Ovary (tissue), 7 donors: ENCODE measurements at regions not wholly inside any gene's neighbourhood (a gene's known extent, or its start where the extent isn't known, plus 50 kb on each side); places are given as distances from the start of the nearest gene placed in this dataset. TPM values are rescaled to one million over a fixed set of nuclear protein-coding genes. Genes with fewer than 3 reads are reported as not detected.
"Not testable (repeated sequence)": the region's sequence is repeated elsewhere in the genome, so short reads cannot be mapped to it uniquely, and the experiment has no call there.

Source experiments
- DNase-seq, 5 donors: peaks; one replicate each; pipeline ENCODE4 v3.0.0-alpha.2; 2019 to 2020
- H3K27ac ChIP-seq, 2 donors: fragments of 200-600 bp; one replicate each; pipeline versions ENCODE4 v1.5.1 to v1.8.0; 2019 to 2022
- H3K27me3 ChIP-seq: fragments of 200-600 bp; one replicate; pipeline ENCODE4 v1.8.0; 2022
- H3K36me3 ChIP-seq: fragments of 200-600 bp; sonication (generic); one replicate; pipeline ENCODE4 v1.5.1; 2019
- H3K4me1 ChIP-seq: one replicate; pipeline ENCODE4 v1.8.1; 2013; ENCODE audit warnings: mild to moderate bottlenecking, moderate library complexity; ENCODE audit not compliant: insufficient read depth
- H3K4me3 ChIP-seq: fragments of 200-600 bp; sonication (generic); one replicate; pipeline ENCODE4 v1.5.1; 2017
- H3K9me3 ChIP-seq, 2 donors: fragments of 200-600 bp in 1 of 2; sonication (generic) in 1 of 2; one replicate each; pipeline versions ENCODE4 v1.5.1 to v1.8.1; 2013 to 2019; ENCODE audit warnings: mild to moderate bottlenecking in 1 of 2, moderate library complexity in 1 of 2
- WGBS, 3 donors: extraction: QIAGEN DNeasy Blood & Tissue Kit in 1 of 3; methylation state at CpG; one replicate each; pipeline versions ENCODE4 v1.1.5 to v1.1.7; 2013 to 2017; 5-methylcytosine and 5-hydroxymethylcytosine counted together
- intact Hi-C, 4 donors: fragments of 100-400 bp; cut with DNase I; formaldehyde crosslinking; loops; one replicate each; pipeline versions ENCODE4 v1.11.0 to v1.15.1; 2022 to 2023
- microRNA-seq, 3 donors: library from miRNA; unstranded; fragments of <30 nt; microRNA quantifications; one replicate each; pipeline versions ENCODE4 to v1.2.0, GENCODE V29; 2019 to 2020
- small RNA-seq: library from RNA; depleted of rRNA; stranded (forward); fragments of <200 nt; gene quantifications from one replicate; pipeline ENCODE3, GENCODE V24; 2016
- donor health status: DM: no; HTN: no; CAD: no; lungs with moderate emphysema.
- donor health status: DM: no; HTN: no; CAD: no.
- donor health status: Bipolar disorder and iron deficiency.
- donor health status: DM: no; HTN: no; CAD: no.
- donor health status: DM: yes; HTN: yes; CAD: no.

DNA sequence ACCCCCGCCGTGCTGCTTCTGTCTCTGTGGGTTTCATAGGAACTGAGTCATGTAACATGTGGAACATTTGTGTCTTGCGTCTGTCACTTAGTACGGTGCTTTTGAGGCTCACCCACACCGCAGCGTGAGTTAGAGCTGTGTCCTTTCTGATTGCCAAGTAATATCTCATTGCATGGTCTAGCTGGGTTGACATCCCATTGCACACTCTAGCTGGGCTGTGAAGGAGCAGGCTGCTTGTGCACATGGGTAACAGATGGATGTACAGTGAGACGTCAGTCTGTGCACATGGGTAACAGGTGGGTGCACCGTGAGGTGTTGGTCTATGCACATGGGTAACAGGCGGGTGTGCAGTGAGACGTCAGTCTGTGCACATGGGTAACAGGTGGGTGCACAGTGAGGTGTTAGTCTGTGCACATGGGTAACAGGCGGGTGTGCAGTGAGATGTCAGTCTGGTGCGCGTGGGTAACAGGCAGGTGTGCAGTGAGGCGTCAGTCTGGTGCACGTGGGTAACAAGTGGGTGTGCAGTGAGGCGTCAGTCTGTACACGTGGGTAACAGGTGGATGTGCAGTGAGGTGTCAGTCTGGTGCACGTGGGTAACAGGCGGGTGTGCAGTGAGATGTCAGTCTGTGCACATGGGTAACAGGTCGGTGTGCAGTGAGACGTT lies 58.5 kb upstream of the METTL9 start:
- H3K36me3 ChIP-seq, intact Hi-C loops, H3K4me1 ChIP-seq, H3K27ac ChIP-seq, H3K27me3 ChIP-seq, DNase-seq, H3K9me3 ChIP-seq, H3K4me3 ChIP-seq: not testable (repeated sequence)
- WGBS, 3 donors = 83 to 85% (median 84%) methylated on average over 21 of the region's 21 CpGs

DNA sequence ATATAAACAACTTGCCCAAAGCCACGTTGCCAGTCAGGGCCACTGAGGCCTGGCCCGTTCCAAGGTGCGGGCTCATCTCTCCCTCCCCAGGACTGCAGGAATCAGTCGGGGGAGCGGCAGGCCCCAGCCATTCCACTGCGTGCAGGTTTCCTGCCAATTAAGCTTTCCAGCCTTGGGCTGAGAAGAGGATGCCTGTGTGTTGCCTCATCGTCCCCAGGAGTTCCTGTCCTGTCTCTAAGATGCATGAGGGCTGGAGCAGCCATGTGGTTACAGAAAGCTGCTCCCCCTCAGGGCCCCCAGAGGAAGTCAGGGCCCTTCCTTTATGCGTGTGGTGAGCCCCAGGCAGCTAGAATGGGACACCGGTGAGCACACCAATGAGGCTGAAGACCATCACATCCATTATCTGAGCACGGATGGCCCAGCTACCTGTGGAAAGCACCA lies 57.7 kb upstream of the METTL9 start:
- H3K9me3 ChIP-seq, DNase-seq, H3K36me3 ChIP-seq, intact Hi-C loops, H3K27ac ChIP-seq, H3K4me3 ChIP-seq, H3K4me1 ChIP-seq, H3K27me3 ChIP-seq: not testable (repeated sequence)
- 64 to 66% (median 65%) methylated on average over 7 to 9 of the region's 10 CpGs for WGBS, 3 donors

- H3K36me3 ChIP-seq, intact Hi-C loops, H3K4me3 ChIP-seq, H3K27ac ChIP-seq, H3K9me3 ChIP-seq, H3K4me1 ChIP-seq, H3K27me3 ChIP-seq, DNase-seq: not testable (repeated sequence)
- 83 to 91% (median 89%) methylated on average over 10 to 12 of the region's 15 CpGs for WGBS, 3 donors
These were observed 57.3 kb upstream of the METTL9 start for GRCh38 chr16:21542075-21542474.

GRCh38 chr16:21542491-21543124 lies 56.8 kb upstream of the METTL9 start:
- 70 to 81% methylated on average over 2 to 9 of the region's 15 CpGs; no CpG with 5 or more reads in 1 of the 3 donors for WGBS, 3 donors
- intact Hi-C loops, H3K36me3 ChIP-seq, H3K9me3 ChIP-seq, H3K4me1 ChIP-seq, DNase-seq, H3K27ac ChIP-seq, H3K4me3 ChIP-seq, H3K27me3 ChIP-seq: not testable (repeated sequence)

- H3K27me3 ChIP-seq, H3K4me1 ChIP-seq, intact Hi-C loops, DNase-seq, H3K4me3 ChIP-seq, H3K27ac ChIP-seq, H3K36me3 ChIP-seq, H3K9me3 ChIP-seq: not testable (repeated sequence)
- WGBS, 3 donors = 53 to 68% (median 67%) methylated on average over 12 of the region's 12 CpGs
These were observed 56.1 kb upstream of the METTL9 start for GRCh38 chr16:21543151-21543836.

DNA sequence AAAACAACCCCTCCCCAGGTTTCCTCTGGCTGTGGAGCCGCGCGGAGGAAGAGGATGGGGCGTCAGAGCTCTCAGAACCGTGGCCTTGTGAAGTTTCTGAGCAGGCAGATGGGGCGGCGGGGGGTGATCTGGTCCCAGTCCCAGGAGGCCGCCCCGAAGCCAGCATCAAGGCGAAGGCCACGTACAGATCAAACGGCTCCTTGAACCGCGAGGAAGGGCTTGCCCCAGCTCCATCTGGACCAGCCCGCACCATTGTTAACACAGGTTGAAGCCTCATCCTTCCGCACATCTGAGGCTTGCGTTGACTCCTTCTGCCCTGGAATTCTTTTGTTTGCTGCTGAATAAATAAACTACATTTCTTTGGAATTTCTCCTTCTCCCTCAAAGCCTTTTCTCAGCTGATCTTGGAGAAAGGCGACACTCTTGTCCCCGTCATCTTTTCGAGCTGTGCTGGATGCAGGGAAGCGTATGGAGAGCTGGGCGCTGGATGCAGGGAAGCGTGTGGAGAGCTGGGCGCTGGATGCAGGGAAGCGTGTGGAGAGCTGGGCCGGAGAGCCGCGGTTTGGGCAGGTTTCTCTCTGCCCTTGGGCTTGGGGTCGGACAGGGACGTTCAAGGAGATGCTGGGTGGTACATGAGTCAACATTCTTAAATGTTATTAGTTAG lies 53.6 kb upstream of the METTL9 start:
- H3K27ac ChIP-seq, DNase-seq, H3K4me3 ChIP-seq, intact Hi-C loops, H3K9me3 ChIP-seq, H3K4me1 ChIP-seq, H3K27me3 ChIP-seq, H3K36me3 ChIP-seq: not testable (repeated sequence)
- 71 to 82% (median 74%) methylated on average over 28 to 30 of the region's 30 CpGs for WGBS, 3 donors

GRCh38 chr16:21549396-21549795 lies 50.0 kb upstream of the METTL9 start:
- H3K9me3 ChIP-seq, H3K27ac ChIP-seq, H3K4me3 ChIP-seq, intact Hi-C loops, H3K4me1 ChIP-seq, DNase-seq, H3K36me3 ChIP-seq, H3K27me3 ChIP-seq: not testable (repeated sequence)
- 88 to 93% (median 91%) methylated on average over 7 of the region's 7 CpGs for WGBS, 3 donors

Small RNAs in the stretch of these regions (microRNA-seq; reads per million reads assigned to microRNA genes)
- 0 reads per million in 3 donors for gene MIR3680-1

Small RNAs in the stretch of these regions (small RNA-seq; reads per million reads assigned to genes)
- not detected for gene MIR3680-1
